OCI-LY3 (cell line): ENCODE measurements at regions not wholly inside any gene's neighbourhood (a gene's known extent, or its start where the extent isn't known, plus 50 kb on each side); places are given as distances from the start of the nearest gene placed in this dataset.

ENCODE experiments used
- H2AFZ ChIP-seq: fragments of 200-600, 300-600 bp; shearing (Covaris generic); 2 replicates; pipeline ENCODE4 v1.6.0; 2014; ENCODE audit warnings: antibody characterized with exemption, low read depth, low read length
- H3K27ac ChIP-seq: fragments of 200-600, 300-600 bp; sonication (generic); 2 replicates; pipeline ENCODE4 v1.5.1; 2014; ENCODE audit warnings: mild to moderate bottlenecking, low read length, moderate library complexity, mixed read lengths
- H3K27me3 ChIP-seq: fragments of 200-600, 300-600 bp; sonication (generic); 2 replicates; pipeline ENCODE4 v1.6.1; 2014; ENCODE audit warnings: low read depth, low read length, mixed read lengths
- H3K36me3 ChIP-seq: fragments of 200-600, 300-600 bp; sonication (generic); replicated peaks from 2 replicates; pipeline ENCODE3; 2014; ENCODE audit warnings: low read depth, low read length, mixed read lengths
- H3K4me1 ChIP-seq: fragments of 300-600, 200-600 bp; sonication (generic); 2 replicates; pipeline ENCODE4 v1.6.1; 2014; ENCODE audit warnings: low read length, mixed read lengths
- H3K4me2 ChIP-seq: fragments of 200-600, 300-600 bp; sonication (generic); 2 replicates; pipeline ENCODE4 v1.6.1; 2014; ENCODE audit warnings: low read length, mixed read lengths
- H3K4me3 ChIP-seq: fragments of 300-600, 200-600 bp; sonication (generic); 2 replicates; pipeline ENCODE4 v1.5.1; 2014; ENCODE audit warnings: antibody characterized with exemption, mild to moderate bottlenecking, low read length, moderate library complexity
- H3K79me2 ChIP-seq: fragments of 300-600, 200-600 bp; shearing (Covaris generic); 2 replicates; pipeline ENCODE4 v1.6.1; 2014; ENCODE audit warnings: mild to moderate bottlenecking, low read length, mixed read lengths
- H3K9ac ChIP-seq: fragments of 300-600, 200-600 bp; shearing (Covaris generic); 2 replicates; pipeline ENCODE4 v1.6.0; 2014; ENCODE audit warnings: mild to moderate bottlenecking, low read length, moderate library complexity
- H3K9me3 ChIP-seq: fragments of 200-600, 300-600 bp; shearing (Covaris generic); 2 replicates; pipeline ENCODE4 v1.6.1; 2014; ENCODE audit warnings: low read length, mixed read lengths; ENCODE audit not compliant: insufficient read depth
- H4K20me1 ChIP-seq: fragments of 200-600, 300-600 bp; sonication (generic); 2 replicates; pipeline ENCODE4 v1.6.1; 2016; ENCODE audit warnings: low read length, mixed read lengths; ENCODE audit not compliant: insufficient read depth
- EZH2phosphoT487 ChIP-seq: fragments of 200-600 bp; shearing (Covaris generic); IDR thresholded peaks from 2 replicates; pipeline ENCODE4 v1.6.1; 2018; ENCODE audit warnings: antibody characterized with exemption, mixed run types, low read depth
- TF ChIP-seq, protein P1 (sequence below): fragments of 200-600, 300-600 bp; sonication (generic); IDR thresholded peaks from 2 replicates; pipeline ENCODE4 v1.5.1; 2014; ENCODE audit warnings: antibody characterized with exemption, low read length, low read depth

- no peaks in the 10 kb centered on the region for H4K20me1 ChIP-seq
- H3K4me2 ChIP-seq = no peak overlapping the region
These were observed 356.6 kb downstream of the FOXO1 start for GRCh38 chr13:40309881-40310280.

DNA sequence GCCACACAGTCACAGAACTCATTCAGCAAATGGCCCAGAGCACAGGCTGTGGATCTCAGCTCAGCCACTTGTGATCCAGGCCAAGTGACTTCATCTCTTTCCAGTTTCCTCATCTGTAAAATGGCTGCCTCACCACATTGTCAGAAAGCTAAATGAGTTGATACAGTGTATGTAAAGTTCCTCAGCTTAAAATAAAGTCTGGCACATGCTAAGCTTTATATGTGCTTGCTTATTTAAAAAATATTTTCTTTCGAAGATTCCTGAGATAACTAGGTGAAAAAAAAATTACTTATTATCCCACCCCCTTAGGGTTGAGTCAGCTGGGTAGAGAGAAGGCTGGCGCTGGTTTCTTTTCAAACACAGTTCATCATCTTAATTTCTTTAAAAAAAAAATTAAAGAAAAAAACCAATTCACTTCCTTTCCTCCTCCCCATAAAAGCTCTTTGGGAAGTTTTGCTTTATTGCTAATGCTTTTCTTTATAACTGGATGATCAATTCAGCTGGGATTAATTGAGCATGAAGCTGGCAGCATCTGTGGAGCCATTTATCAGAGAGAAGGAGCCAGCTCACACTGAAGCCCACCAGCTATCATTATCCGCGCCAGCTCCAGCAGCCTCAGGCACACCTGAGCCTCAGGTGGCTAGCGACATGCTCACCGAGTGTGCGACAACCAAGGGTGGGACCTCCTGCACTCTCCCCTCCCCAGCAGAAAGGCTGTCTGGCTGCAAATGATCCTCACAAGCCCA, 354.9 kb downstream of the FOXO1 start:
- Histone ChIP-seq H3K36me3 (peaks cover 5% of the 10 kb centered on the region), H3K4me1 (peaks cover 8% of the 10 kb centered on the region), H3K4me3 (no peak overlapping the region)

More at GRCh38 chr13:40309881-40310280, 356.6 kb downstream of the FOXO1 start:
- Histone ChIP-seq H3K4me1 (peaks cover under 1% of the 10 kb centered on the region; the same call in 1 of the 2 replicates), H3K79me2 (no peaks in the 10 kb centered on the region), H2AFZ (no peak overlapping the region), H3K27me3 (peaks cover 2% of the 10 kb centered on the region; the same call in 1 of the 2 replicates), H3K27ac (no peak overlapping the region), H3K9me3 (peaks cover 15% of the 10 kb centered on the region), H3K4me3 (no peak overlapping the region), H3K9ac (no peak overlapping the region), H3K36me3 (peaks cover 6% of the 10 kb centered on the region)
- TF ChIP-seq, protein P1, sequence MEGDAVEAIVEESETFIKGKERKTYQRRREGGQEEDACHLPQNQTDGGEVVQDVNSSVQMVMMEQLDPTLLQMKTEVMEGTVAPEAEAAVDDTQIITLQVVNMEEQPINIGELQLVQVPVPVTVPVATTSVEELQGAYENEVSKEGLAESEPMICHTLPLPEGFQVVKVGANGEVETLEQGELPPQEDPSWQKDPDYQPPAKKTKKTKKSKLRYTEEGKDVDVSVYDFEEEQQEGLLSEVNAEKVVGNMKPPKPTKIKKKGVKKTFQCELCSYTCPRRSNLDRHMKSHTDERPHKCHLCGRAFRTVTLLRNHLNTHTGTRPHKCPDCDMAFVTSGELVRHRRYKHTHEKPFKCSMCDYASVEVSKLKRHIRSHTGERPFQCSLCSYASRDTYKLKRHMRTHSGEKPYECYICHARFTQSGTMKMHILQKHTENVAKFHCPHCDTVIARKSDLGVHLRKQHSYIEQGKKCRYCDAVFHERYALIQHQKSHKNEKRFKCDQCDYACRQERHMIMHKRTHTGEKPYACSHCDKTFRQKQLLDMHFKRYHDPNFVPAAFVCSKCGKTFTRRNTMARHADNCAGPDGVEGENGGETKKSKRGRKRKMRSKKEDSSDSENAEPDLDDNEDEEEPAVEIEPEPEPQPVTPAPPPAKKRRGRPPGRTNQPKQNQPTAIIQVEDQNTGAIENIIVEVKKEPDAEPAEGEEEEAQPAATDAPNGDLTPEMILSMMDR = no peak
- TF ChIP-seq EZH2phosphoT487 = no peak

GRCh38 chr13:40313269-40314200, 352.9 kb downstream of the FOXO1 start:
- Histone ChIP-seq H3K27me3 (peaks cover 4% of the 10 kb centered on the region; the same call in 1 of the 2 replicates), H3K79me2 (no peaks in the 10 kb centered on the region), H3K4me3 (no peak overlapping the region), H4K20me1 (no peaks in the 10 kb centered on the region), H3K4me2 (no peak overlapping the region), H3K27ac (no peak overlapping the region), H2AFZ (no peak overlapping the region), H3K9me3 (no peaks in the 10 kb centered on the region), H3K9ac (no peak overlapping the region), H3K4me1 (peaks cover 8% of the 10 kb centered on the region), H3K36me3 (no peaks in the 10 kb centered on the region)
- TF ChIP-seq EZH2phosphoT487 = no peak
- TF ChIP-seq, protein P1 = no peak

More for the DNA sequence above, 354.9 kb downstream of the FOXO1 start:
- H2AFZ ChIP-seq = no peak overlapping the region
- H3K27me3 ChIP-seq = peaks cover 4% of the 10 kb centered on the region; the same call in 1 of the 2 replicates
- peaks cover 10% of the 10 kb centered on the region for H3K9me3 ChIP-seq
- no peaks in the 10 kb centered on the region for H3K79me2 ChIP-seq
- no peak overlapping the region for H3K27ac ChIP-seq
- H3K9ac ChIP-seq = no peak overlapping the region
- no peak for TF ChIP-seq EZH2phosphoT487
- TF ChIP-seq, protein P1 = no peak
- no peaks in the 10 kb centered on the region for H4K20me1 ChIP-seq
- H3K4me2 ChIP-seq = no peak overlapping the region
